SK-N-SH (cell line): ENCODE measurements at regions not wholly inside any gene's neighbourhood (a gene's known extent, or its start where the extent isn't known, plus 50 kb on each side); places are given as distances from the start of the nearest gene placed in this dataset.

Experiments
- JUND ChIP-seq: IDR thresholded peaks from 2 replicates; pipeline ENCODE4 v1.4.0; 2012
- TF ChIP-seq, protein P1 (sequence below): fragments of 150-350 bp; IDR thresholded peaks from 2 replicates; pipeline ENCODE4 v1.6.1; 2017; ENCODE audit warnings: antibody characterized with exemption, low read length, low read depth, borderline replicate concordance
- TF ChIP-seq, protein P2 (sequence below): IDR thresholded peaks from 2 replicates; pipeline ENCODE4 v1.4.0; 2012; ENCODE audit warnings: low read depth
- TF ChIP-seq, protein P3 (sequence below): fragments of 200-600 bp; sonication (generic); IDR thresholded peaks from 2 replicates; pipeline ENCODE4 v1.6.1; 2017; ENCODE audit warnings: antibody characterized with exemption, mild to moderate bottlenecking, moderate library complexity
- TF ChIP-seq, protein P4 (sequence below): IDR thresholded peaks from 2 replicates; pipeline ENCODE4; 2012

DNA sequence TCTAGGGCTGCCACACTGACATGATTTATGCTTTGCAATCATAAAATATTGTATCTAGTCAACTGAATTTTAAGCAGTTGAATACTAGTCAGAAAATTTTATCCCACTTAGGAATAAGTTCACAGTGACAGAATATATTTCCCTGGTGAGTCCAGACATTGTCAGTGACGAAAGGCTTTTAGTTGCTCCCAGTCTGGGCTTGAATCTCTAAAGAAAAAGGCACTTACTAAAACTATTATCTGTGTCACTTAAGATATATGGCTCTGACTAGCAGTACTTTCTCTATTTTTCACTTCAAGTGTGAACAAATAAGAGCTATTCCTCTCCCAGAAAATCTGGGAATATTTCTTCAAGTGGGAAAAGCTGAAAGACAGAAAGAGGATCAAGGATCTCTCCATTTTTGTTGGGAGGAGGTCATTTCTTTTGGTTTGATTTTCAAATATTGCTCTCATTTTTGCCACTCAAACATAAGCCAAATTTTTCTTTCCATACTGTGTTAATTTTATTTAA is 1262.3 kb upstream of the USP15 start:
- TF ChIP-seq, protein P1, sequence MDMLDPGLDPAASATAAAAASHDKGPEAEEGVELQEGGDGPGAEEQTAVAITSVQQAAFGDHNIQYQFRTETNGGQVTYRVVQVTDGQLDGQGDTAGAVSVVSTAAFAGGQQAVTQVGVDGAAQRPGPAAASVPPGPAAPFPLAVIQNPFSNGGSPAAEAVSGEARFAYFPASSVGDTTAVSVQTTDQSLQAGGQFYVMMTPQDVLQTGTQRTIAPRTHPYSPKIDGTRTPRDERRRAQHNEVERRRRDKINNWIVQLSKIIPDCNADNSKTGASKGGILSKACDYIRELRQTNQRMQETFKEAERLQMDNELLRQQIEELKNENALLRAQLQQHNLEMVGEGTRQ = no peak
- TF ChIP-seq, protein P2, sequence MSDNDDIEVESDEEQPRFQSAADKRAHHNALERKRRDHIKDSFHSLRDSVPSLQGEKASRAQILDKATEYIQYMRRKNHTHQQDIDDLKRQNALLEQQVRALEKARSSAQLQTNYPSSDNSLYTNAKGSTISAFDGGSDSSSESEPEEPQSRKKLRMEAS = no peak
- TF ChIP-seq JUND = no peak
- TF ChIP-seq, protein P3, sequence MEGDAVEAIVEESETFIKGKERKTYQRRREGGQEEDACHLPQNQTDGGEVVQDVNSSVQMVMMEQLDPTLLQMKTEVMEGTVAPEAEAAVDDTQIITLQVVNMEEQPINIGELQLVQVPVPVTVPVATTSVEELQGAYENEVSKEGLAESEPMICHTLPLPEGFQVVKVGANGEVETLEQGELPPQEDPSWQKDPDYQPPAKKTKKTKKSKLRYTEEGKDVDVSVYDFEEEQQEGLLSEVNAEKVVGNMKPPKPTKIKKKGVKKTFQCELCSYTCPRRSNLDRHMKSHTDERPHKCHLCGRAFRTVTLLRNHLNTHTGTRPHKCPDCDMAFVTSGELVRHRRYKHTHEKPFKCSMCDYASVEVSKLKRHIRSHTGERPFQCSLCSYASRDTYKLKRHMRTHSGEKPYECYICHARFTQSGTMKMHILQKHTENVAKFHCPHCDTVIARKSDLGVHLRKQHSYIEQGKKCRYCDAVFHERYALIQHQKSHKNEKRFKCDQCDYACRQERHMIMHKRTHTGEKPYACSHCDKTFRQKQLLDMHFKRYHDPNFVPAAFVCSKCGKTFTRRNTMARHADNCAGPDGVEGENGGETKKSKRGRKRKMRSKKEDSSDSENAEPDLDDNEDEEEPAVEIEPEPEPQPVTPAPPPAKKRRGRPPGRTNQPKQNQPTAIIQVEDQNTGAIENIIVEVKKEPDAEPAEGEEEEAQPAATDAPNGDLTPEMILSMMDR = no peak
- TF ChIP-seq, protein P4, sequence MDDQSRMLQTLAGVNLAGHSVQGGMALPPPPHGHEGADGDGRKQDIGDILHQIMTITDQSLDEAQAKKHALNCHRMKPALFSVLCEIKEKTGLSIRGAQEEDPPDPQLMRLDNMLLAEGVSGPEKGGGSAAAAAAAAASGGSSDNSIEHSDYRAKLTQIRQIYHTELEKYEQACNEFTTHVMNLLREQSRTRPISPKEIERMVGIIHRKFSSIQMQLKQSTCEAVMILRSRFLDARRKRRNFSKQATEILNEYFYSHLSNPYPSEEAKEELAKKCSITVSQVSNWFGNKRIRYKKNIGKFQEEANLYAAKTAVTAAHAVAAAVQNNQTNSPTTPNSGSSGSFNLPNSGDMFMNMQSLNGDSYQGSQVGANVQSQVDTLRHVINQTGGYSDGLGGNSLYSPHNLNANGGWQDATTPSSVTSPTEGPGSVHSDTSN = no peak
